SK-N-MC (cell line): ENCODE measurements at regions not wholly inside any gene's neighbourhood (a gene's known extent, or its start where the extent isn't known, plus 50 kb on each side); places are given as distances from the start of the nearest gene placed in this dataset.
A peak's percentile ranks its signal among the peaks of the same experiment; 100 is the strongest.

ENCODE experiments used
- DNase-seq: peaks from one replicate; pipeline ENCODE4 v3.0.0-alpha.2; 2011; ENCODE audit warnings: low read depth, low spot score
- H3K27ac ChIP-seq: fragments of 200-600 bp; sonication (generic); 2 replicates; pipeline ENCODE4 v1.5.1; 2016; ENCODE audit warnings: mixed run types
- H3K36me3 ChIP-seq: fragments of 200-600 bp; sonication (generic); 2 replicates; pipeline ENCODE4 v1.6.1; 2017; ENCODE audit warnings: antibody characterized with exemption, low read length, mixed read lengths; ENCODE audit not compliant: insufficient read depth
- H3K4me3 ChIP-seq: fragments of 200-600 bp; sonication (generic); 2 replicates; pipeline ENCODE4 v1.5.1; 2016
- H3K9ac ChIP-seq: fragments of 200-600 bp; sonication (generic); 2 replicates; pipeline ENCODE4 v1.8.0; 2017; ENCODE audit warnings: mixed run types, mixed read lengths; ENCODE audit not compliant: insufficient read length
- H3K9me3 ChIP-seq: fragments of 200-600 bp; sonication (generic); 2 replicates; pipeline ENCODE4 v1.6.1; 2017; ENCODE audit warnings: low read depth, mild to moderate bottlenecking, antibody characterized with exemption, low read length, moderate library complexity, mixed read lengths
- EZH2 ChIP-seq: fragments of 200-600 bp; sonication (generic); IDR thresholded peaks from one replicate; pipeline ENCODE4 v1.6.1; 2017; ENCODE audit warnings: antibody characterized with exemption
- FOXP2 ChIP-seq: optimal IDR thresholded peaks from 2 replicates; pipeline ENCODE3; 2011; ENCODE audit warnings: mild to moderate bottlenecking, moderate library complexity; ENCODE audit not compliant: insufficient read depth; ENCODE audit errors: extremely low read length, control extremely low read depth
- POLR2AphosphoS5 ChIP-seq: IDR thresholded peaks from 2 replicates; pipeline ENCODE4 v1.6.1; 2012; ENCODE audit warnings: mild to moderate bottlenecking, low read depth, low read length, borderline replicate concordance

DNA sequence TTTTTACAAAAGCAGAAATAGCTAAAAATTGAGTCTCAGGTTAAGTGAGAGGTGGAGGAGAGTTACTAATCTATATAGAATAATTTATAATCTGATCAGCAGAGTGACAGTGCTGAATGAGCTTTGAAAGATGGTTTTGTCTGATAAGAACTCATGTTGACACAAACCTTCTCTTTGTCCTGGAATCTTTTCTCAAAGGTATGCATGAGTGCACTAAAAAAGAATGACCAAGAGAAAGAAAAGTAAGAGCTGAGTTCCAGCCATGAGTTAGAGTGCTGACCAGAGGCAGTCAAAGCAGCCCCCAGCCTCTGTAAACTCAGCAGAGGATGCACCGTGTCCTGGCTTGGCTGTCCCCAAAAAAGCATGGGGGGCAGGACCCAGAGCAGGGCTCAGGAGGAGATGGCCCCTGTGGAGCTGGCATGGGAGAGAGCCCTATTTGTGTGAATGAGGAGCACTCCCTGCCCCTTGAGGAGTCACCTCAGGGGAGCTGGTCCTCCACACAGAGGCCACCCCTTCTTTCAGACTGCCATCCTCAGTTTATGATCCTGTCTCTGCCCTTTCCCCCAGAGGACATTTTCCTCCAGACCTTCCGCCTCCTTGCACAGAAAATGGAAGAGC lies 129.8 kb downstream of the SEC23A start:
- no peaks in the 10 kb centered on the region for H3K9me3 ChIP-seq
- no peak for DNase-seq

DNA sequence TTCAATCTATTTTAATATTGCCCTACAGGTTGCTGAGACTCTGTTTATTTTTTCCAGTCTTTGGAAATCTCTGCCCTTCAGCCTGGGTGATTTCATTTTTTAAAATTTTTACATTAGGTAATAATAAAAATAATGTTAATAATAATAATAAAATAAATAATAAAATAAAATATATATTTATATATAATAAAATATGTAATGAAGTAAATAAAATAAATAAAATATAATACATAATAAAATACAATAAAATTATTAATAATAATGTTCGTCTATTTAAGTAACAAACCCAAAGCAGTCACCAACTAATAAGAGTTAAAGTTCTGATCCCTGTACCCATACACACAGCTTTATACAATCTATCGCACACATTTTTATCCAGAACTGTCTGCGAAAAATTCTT lies 130.5 kb downstream of the SEC23A start:
- Histone ChIP-seq H3K27ac (no peak overlapping the region), H3K4me3 (no peak overlapping the region), H3K9me3 (no peaks in the 10 kb centered on the region), H3K36me3 (no peaks in the 10 kb centered on the region), H3K9ac (no peak overlapping the region)
- no peak for TF ChIP-seq FOXP2
- TF ChIP-seq POLR2AphosphoS5 = no peak
- no peak for TF ChIP-seq EZH2
- DNase-seq = no peak

More for the DNA sequence above, 129.8 kb downstream of the SEC23A start:
- TF ChIP-seq FOXP2 = no peak
- TF ChIP-seq EZH2 = no peak
- TF ChIP-seq POLR2AphosphoS5 = no peak
- Histone ChIP-seq H3K4me3 (no peak overlapping the region), H3K27ac (no peak overlapping the region), H3K36me3 (no peaks in the 10 kb centered on the region), H3K9ac (no peak overlapping the region)

DNA sequence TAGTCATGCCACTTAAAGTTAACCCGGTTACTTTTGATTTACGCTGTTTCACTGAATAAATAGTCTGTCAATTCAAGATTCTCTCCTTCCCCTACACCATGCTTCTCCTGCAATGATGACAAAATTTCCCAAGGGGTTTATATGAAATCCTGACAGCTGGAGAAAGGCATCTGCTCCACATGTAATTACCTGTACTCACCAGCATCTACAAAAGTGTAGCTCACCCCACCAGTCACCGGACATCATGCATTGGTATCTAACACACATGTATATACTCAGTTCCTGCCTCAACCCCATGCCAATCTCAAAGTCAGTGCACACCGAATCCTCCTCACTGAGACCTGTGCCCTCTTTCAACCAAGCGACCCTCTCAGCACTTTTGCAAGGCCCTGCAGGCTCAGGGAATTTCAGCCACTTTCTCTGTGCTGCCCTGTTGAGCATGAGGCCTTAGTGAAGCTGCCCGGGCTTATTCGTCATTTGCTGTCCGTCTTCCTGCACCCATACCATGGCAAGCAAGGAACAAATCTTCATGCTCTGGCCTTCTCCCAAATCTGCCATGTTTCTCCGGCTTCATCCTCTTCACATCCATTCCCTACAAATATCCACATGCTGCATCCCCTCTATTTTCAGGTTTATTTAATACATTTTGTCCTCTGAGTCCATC lies 131.6 kb downstream of the SEC23A start:
- no peak overlapping the region for H3K27ac ChIP-seq
- TF ChIP-seq FOXP2 = no peak
- no peak for TF ChIP-seq EZH2
- no peak for TF ChIP-seq POLR2AphosphoS5
- no peaks in the 10 kb centered on the region for H3K36me3 ChIP-seq
- no peaks in the 10 kb centered on the region for H3K9me3 ChIP-seq
- no peak overlapping the region for H3K9ac ChIP-seq
- no peak for DNase-seq
- no peak overlapping the region for H3K4me3 ChIP-seq

DNA sequence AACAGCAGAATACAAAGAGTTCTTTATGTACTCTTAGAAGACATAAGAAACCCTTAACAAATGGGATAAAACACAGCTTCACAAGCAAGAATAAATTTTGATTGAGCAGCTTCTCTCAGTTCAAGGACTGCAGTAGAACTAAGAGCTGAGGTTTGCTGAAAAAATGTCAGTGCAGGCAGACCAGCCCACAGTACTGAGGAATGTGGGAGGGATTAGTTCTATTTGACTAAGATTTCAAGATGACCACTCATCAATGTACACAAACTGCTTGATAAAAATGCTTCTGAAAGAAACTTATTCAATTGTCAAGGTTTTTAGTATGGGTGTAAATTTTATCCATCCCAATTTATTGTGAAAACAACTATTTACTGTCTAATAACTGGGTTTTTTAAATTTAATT lies 138.4 kb downstream of the SEC23A start:
- no peaks in the 10 kb centered on the region for H3K36me3 ChIP-seq
- no peak overlapping the region for H3K9ac ChIP-seq
- no peak overlapping the region for H3K4me3 ChIP-seq
- TF ChIP-seq POLR2AphosphoS5 (no peak), FOXP2 (no peak), EZH2 (no peak)
- no peaks in the 10 kb centered on the region for H3K9me3 ChIP-seq
- no peak for DNase-seq
- H3K27ac ChIP-seq = no peak overlapping the region

DNA sequence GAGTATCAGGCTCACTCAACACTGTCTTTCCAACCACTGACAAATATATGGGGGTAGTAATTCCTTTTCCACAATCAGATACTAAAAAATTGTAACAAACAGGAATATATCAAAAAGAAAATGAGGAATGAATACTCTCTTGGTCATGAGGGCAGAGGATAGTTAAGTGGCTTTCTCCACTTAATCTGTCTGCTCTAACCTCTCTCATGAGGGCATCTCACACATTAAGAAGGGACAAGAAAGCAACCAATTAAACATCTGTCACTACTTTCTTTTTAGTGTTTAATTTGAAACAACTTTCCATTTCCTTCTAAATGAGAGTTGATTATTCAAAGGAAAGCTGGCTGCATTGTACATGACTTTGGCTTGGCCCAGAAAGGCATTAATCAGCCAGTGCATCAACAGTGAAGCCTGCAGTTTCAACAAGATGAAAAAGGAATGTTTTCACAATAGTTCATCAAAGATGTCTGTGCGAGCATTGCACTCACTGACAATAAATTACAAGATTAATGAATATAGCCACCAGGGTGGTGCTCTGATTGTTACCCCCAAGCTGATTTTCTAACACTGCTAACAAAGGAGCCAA lies 142.0 kb downstream of the SEC23A start:
- TF ChIP-seq POLR2AphosphoS5 (no peak), FOXP2 (no peak), EZH2 (no peak)

DNA sequence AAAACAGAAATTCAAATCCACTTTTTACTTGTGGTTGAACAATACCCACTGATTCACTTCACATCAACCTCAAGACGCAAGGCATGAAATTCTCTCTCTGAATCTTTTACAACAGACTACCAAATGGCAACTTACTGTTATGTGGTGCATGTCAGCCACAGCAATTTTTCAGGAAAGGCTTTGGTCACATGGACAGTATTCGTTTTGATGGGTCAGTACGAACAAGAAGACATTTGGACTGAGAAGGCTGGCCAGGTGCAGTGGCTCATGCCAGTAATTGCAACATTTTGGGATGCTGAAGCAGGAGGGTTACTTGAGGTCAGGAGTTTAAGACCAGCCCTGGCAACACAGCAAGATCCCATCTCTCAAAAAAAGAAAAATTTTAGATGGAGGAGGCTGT lies 144.0 kb downstream of the SEC23A start:
- Histone ChIP-seq H3K27ac (no peak overlapping the region), H3K36me3 (no peaks in the 10 kb centered on the region), H3K4me3 (no peak overlapping the region), H3K9me3 (no peaks in the 10 kb centered on the region), H3K9ac (no peak overlapping the region)
- no peak for DNase-seq
- no peak for TF ChIP-seq POLR2AphosphoS5
- TF ChIP-seq EZH2 = no peak
- TF ChIP-seq FOXP2 = no peak

More for the DNA sequence above, 142.0 kb downstream of the SEC23A start:
- no peak overlapping the region for H3K4me3 ChIP-seq
- DNase-seq = no peak
- H3K36me3 ChIP-seq = no peaks in the 10 kb centered on the region
- no peak overlapping the region for H3K27ac ChIP-seq
- no peak overlapping the region for H3K9ac ChIP-seq
- no peaks in the 10 kb centered on the region for H3K9me3 ChIP-seq

DNA sequence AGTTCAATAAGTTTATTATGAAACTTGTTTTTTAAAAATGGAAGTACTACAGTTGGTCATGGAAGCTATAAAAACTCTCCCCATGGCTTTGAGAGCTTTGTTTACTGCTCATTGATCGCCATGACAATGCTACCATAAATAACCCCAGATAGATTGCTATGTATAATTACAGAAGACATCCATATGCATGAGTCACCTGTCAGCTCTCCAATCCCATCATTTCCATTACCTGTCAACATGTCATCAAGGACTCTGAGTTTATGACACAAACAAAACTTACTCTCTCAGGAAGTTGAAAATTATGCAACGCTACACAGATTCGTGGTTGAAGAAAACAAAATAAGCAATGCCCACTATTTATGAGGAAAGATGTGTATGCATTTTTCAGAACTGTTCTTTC lies 144.4 kb downstream of the SEC23A start:
- Histone ChIP-seq H3K36me3 (no peaks in the 10 kb centered on the region), H3K9me3 (no peaks in the 10 kb centered on the region), H3K9ac (no peak overlapping the region), H3K4me3 (no peak overlapping the region), H3K27ac (no peak overlapping the region)
- DNase-seq = no peak
- TF ChIP-seq POLR2AphosphoS5 (no peak), FOXP2 (no peak), EZH2 (no peak)

DNA sequence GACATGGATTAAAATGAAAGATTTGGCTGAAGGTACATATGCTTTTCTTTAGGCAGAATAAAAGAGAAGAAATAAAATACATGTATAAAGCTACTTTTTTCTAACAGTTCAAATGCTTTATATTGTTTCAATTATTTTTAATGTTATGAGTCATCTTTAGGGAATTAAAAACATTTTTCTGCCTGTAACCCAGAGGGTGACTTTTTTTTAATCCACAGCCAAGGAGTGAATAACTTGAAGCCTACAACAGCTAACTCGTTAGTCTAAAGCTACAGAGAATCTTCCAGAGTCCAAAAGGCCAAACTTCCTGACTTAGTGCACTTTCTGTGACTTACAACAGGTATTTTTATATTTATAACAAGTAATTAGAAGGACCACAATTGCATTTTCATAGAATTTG lies 151.6 kb downstream of the SEC23A start:
- Histone ChIP-seq H3K4me3 (no peak overlapping the region), H3K9ac (no peak overlapping the region), H3K36me3 (no peaks in the 10 kb centered on the region), H3K27ac (peak overlapping the region; percentile 85; the same call in 1 of the 2 replicates), H3K9me3 (no peaks in the 10 kb centered on the region)
- DNase-seq = no peak
- TF ChIP-seq FOXP2 (no peak), POLR2AphosphoS5 (no peak), EZH2 (no peak)
